Sigmoid colon (tissue), 6 donors: ENCODE measurements at regions not wholly inside any gene's neighbourhood (a gene's known extent, or its start where the extent isn't known, plus 50 kb on each side); places are given as distances from the start of the nearest gene placed in this dataset.

Source experiments
- DNase-seq: peaks from one replicate; pipeline ENCODE4 v3.0.0-alpha.2; 2019
- H3K27ac ChIP-seq, 4 donors: fragments of 200-600 bp; sonication (generic); one replicate each; pipeline ENCODE4 v1.5.1; 2016 to 2019; ENCODE audit warnings: mild to moderate bottlenecking in 1 of 4
- H3K27me3 ChIP-seq, 3 donors: fragments of 200-600 bp; sonication (generic); one replicate each; pipeline ENCODE4 v1.5.1; 2019; ENCODE audit warnings: mild to moderate bottlenecking in 1 of 3
- H3K36me3 ChIP-seq, 4 donors: fragments of 200-600 bp; sonication (generic); one replicate each; pipeline ENCODE4 v1.5.1; 2016 to 2019
- H3K4me1 ChIP-seq, 4 donors: fragments of 200-600 bp; sonication (generic); one replicate each; pipeline ENCODE4 v1.5.1; 2017 to 2019
- H3K4me3 ChIP-seq, 4 donors: fragments of 200-600 bp; sonication (generic); one replicate each; pipeline ENCODE4 v1.5.1; 2017 to 2019; ENCODE audit warnings: mild to moderate bottlenecking in 2 of 4, moderate library complexity in 1 of 4
- H3K9me3 ChIP-seq, 4 donors: fragments of 200-600 bp in 3 of 4; sonication (generic) in 3 of 4; one replicate each; pipeline versions ENCODE4 v1.5.1 to v1.6.1; 2013 to 2019
- CTCF ChIP-seq, 4 experiments: fragments of 450-650 bp in 3 of 4; fragments of 200-600 bp in 1 of 4; IDR thresholded peaks; one replicate each; pipeline ENCODE4 v1.5.1; 2016 to 2019; ENCODE audit warnings: antibody characterized with exemption in 4 of 4, mild to moderate bottlenecking in 3 of 4, moderate library complexity in 2 of 4
- EP300 ChIP-seq, 4 donors: sonication (generic); formaldehyde crosslinking; IDR thresholded peaks; one replicate each; pipeline ENCODE4 v1.6.1; 2017; ENCODE audit warnings: antibody characterized with exemption in 4 of 4
- POLR2A ChIP-seq, 2 donors: fragments of 450-650 bp; IDR thresholded peaks; one replicate each; pipeline ENCODE4 v1.6.1; 2016; ENCODE audit warnings: antibody characterized with exemption in 2 of 2, mild to moderate bottlenecking in 2 of 2, moderate library complexity in 2 of 2
- POLR2AphosphoS5 ChIP-seq, 4 donors: sonication (generic); formaldehyde crosslinking; IDR thresholded peaks; one replicate each; pipeline ENCODE4 v1.6.1; 2017; ENCODE audit warnings: antibody characterized with exemption in 4 of 4
- WGBS, 2 donors: extraction: QIAGEN DNeasy Blood & Tissue Kit; methylation state at CpG; one replicate each; pipeline ENCODE4 v1.1.7; 2013; 5-methylcytosine and 5-hydroxymethylcytosine counted together
- intact Hi-C: fragments of 100-400 bp; cut with DNase I; formaldehyde crosslinking; loops from one replicate; pipeline ENCODE4 v1.15.1; 2023
- donor health status: healthy with polysubstance abuse.
- donor health status: healthy.

- intact Hi-C loops: loop anchor here (2.0 to 5.0 kb wide), 2 partner anchors 380 to 442 kb away; no protein-coding TSS in a partner anchor
- no peak overlapping the region for H3K27ac ChIP-seq
- no peaks in the 10 kb centered on the region for H3K36me3 ChIP-seq
- H3K9me3 ChIP-seq: no peaks in the 10 kb centered on the region
- DNase-seq: no peak
- TF ChIP-seq POLR2AphosphoS5 (IDR thresholded peaks at IDR 0.05) (no peak), POLR2A (IDR thresholded peaks at IDR 0.05) (no peak), EP300 (IDR thresholded peaks at IDR 0.05) (no peak), CTCF (IDR thresholded peaks at IDR 0.05) (no peak)
- peaks cover 0 to 34% (median 24%) of the 10 kb centered on the region in 4 donors for H3K4me1 ChIP-seq
- H3K27me3 ChIP-seq: no peaks in the 10 kb centered on the region
- no peak overlapping the region for H3K4me3 ChIP-seq
These were observed 80.2 kb upstream of the HTR4 start for GRCh38 chr5:148734518-148734917.

- Histone ChIP-seq H3K4me3 (no peak overlapping the region), H3K27me3 (no peaks in the 10 kb centered on the region), H3K9me3 (no peaks in the 10 kb centered on the region), H3K4me1 (peaks cover 0 to 32% (median 25%) of the 10 kb centered on the region in 4 donors), H3K27ac (no peak overlapping the region), H3K36me3 (no peaks in the 10 kb centered on the region)
- intact Hi-C loops: loop anchor here (2.0 kb wide), 1 partner anchor 379 kb away; no protein-coding TSS in a partner anchor
- DNase-seq: no peak
- TF ChIP-seq EP300 (IDR thresholded peaks at IDR 0.05) (no peak), POLR2AphosphoS5 (IDR thresholded peaks at IDR 0.05) (no peak), POLR2A (IDR thresholded peaks at IDR 0.05) (no peak), CTCF (IDR thresholded peaks at IDR 0.05) (no peak)
- 55 to 75% methylated on average over 2 of the region's 2 CpGs for WGBS, 2 donors
These were observed 81.0 kb upstream of the HTR4 start for GRCh38 chr5:148735301-148735835.

DNA sequence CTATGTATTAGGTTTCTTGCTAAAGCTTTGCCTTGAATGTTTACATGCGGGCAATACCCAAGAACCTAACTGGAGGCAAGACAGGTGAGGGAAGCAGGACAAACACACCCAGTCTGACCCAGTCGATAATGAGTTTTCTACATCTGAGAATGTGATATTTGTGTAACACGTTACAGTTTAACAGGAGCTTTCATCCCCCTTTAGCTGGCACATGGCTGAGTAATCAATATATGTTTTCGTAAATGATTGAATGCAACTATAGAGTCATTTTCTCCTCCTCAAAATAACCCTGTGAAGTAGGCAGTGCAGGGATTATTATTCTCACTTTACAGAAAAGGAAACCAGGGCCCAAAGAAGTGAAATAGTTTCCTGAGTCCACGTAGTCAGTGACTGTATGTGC is 84.7 kb upstream of the HTR4 start:
- Histone ChIP-seq H3K4me3 (no peak overlapping the region), H3K27ac (no peak overlapping the region), H3K27me3 (no peaks in the 10 kb centered on the region), H3K4me1 (peaks cover 0 to 36% (median 21%) of the 10 kb centered on the region in 4 donors), H3K9me3 (no peaks in the 10 kb centered on the region), H3K36me3 (no peaks in the 10 kb centered on the region)
- DNase-seq: no peak
- intact Hi-C loops: no loop called here
- WGBS, 2 donors: 78 to 86% methylated on average over 5 of the region's 5 CpGs
- TF ChIP-seq EP300 (IDR thresholded peaks at IDR 0.05): no peak
- TF ChIP-seq POLR2AphosphoS5 (IDR thresholded peaks at IDR 0.05): no peak

GRCh38 chr5:148739524-148739923 is 85.2 kb upstream of the HTR4 start:
- Histone ChIP-seq H3K27ac (no peak overlapping the region), H3K36me3 (no peaks in the 10 kb centered on the region), H3K9me3 (no peaks in the 10 kb centered on the region), H3K27me3 (no peaks in the 10 kb centered on the region), H3K4me3 (no peak overlapping the region), H3K4me1 (peaks cover 0 to 35% (median 21%) of the 10 kb centered on the region in 4 donors)
- TF ChIP-seq POLR2AphosphoS5 (IDR thresholded peaks at IDR 0.05) (no peak), EP300 (IDR thresholded peaks at IDR 0.05) (no peak), CTCF (IDR thresholded peaks at IDR 0.05) (no peak), POLR2A (IDR thresholded peaks at IDR 0.05) (no peak)
- intact Hi-C loops: no loop called here
- DNase-seq: no peak
- WGBS, 2 donors: 30 to 55% methylated on average over 2 of the region's 2 CpGs

DNA sequence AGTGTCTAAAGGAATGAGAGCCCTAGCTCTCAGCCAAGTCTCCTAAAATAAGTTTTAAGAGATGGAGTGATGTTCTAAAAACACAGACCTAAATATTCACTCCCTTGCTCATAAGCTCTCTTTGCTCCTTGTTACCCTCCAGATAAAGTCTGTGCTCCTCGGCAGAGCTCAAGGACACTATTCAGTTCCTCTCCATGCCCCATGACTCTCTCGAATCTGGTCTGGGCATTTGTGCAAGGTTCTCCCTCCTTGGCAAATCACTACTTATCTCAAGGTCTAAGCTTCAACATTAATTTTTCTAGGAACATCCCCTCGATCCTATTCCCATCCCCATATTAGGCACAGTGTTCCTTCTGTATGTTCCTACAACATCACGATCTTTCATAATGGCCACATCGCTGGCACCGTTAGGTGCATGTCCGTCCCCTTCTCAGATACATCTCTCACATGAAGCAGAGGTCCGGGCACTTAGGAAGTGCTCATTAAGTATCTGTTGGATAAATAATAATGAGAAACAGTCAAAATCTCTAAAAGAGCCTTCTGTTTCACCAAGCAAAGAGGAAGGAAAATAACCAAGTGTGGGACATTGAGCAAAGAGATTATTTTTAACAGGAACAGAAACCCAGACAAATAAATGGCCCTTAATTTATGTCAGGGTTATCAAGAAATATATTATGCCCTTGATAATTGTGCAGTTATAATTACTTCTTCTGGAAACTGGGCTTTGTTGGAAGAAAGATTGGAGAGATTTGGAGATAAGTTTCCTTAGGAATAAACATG is 85.9 kb upstream of the HTR4 start:
- intact Hi-C loops: loop anchor here (5.0 kb wide), 1 partner anchor 87 kb away; the partner anchor contains the start of gene ADRB2
- Histone ChIP-seq H3K27ac (no peak overlapping the region), H3K4me3 (no peak overlapping the region)

More for the DNA sequence above, 85.9 kb upstream of the HTR4 start:
- Histone ChIP-seq H3K27me3 (no peaks in the 10 kb centered on the region), H3K4me1 (peaks cover 0 to 29% (median 19%) of the 10 kb centered on the region in 4 donors), H3K36me3 (no peaks in the 10 kb centered on the region), H3K9me3 (no peaks in the 10 kb centered on the region)
- no peak for DNase-seq
- TF ChIP-seq POLR2AphosphoS5 (IDR thresholded peaks at IDR 0.05): no peak
- 83 to 90% methylated on average over 8 of the region's 8 CpGs for WGBS, 2 donors
